HG02973 (cell line): ENCODE measurements at regions not wholly inside any gene's neighbourhood (a gene's known extent, or its start where the extent isn't known, plus 50 kb on each side); places are given as distances from the start of the nearest gene placed in this dataset.
"Not testable (repeated sequence)": the region's sequence is repeated elsewhere in the genome, so short reads cannot be mapped to it uniquely, and the experiment has no call there.

Source experiments
- ATAC-seq: cut with Tn5 transposase; IDR thresholded peaks from one replicate; pipeline ENCODE4 v1.9.1; 2021; ENCODE audit warnings: moderate library complexity; ENCODE audit not compliant: unreplicated experiment

- no peak for ATAC-seq
Observed at GRCh38 chr6:74731931-74732330, 473.9 kb downstream of the COL12A1 start.

DNA sequence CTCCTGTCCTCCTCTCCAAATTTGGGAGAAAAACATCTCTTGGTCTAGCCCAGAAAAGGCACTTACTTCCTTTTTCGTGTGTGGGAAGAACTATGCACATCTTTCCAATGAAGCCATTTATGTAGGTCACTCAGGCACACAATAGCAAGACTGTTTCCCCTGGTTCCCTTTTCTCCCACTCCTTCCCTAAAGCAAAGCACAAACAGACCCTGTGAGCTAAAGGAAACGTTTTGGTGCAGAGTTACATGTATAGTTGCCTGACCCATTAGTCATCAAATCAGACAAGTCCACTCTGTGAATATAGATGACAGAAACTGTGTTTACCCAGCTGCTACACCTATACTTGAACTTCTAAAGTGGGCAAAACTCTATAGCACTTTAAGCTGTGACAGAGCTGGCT lies 474.6 kb downstream of the COL12A1 start:
- no peak for ATAC-seq

- ATAC-seq = no peak
Observed at GRCh38 chr6:74720923-74721322, 484.9 kb downstream of the COL12A1 start.

DNA sequence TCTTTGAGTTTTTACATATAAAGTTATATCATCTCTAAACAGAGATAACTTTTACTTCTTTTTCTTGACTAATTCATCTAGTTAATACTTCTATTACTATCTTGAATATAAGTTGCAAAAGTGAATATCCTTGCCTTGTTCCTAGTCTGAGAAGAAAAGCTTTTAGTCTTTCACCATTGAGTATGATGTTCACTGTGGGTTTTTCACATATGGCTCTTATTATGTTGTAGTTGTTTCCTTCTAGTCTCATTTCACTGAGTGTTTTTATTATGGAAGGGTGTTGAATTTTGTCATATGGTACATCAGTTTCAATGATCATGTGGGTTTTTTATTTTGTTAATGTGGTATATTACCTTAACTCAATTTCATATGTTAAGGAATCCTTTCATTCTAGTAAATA lies 488.3 kb downstream of the COL12A1 start:
- no peak for ATAC-seq

DNA sequence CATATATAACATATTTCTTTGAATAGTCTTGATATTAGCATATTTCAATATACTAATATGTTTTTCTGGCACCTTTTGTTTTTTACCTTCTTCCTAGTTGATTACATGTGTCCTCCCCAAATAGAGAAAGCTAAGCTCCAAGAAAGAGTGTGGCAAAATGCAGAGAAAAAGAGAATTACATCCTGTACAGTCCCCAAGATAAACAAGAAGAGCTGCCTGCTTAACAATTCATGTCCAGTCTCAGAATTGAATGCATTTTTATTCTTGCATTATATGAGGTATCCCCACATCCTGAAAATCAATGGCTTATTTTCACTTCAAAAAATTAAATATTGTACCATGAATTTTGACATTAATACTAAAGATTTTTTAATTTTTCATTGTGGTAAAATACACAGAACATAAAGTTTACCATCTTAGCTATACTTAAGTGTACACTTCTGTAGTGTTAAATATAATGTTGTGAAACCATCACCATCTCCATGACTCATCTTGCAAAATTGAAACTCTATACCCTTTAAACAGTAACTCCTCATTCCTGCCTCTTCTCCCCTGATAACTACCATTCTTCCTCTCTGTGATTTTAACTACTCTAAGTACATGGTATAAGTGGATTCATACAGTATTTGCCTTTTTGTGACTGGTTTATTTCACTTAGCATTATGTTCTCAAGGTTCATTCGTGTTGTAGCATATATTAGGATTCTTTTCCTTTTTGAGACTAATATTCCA lies 490.3 kb downstream of the COL12A1 start:
- ATAC-seq = no peak

GRCh38 chr6:74713941-74714340 lies 491.9 kb downstream of the COL12A1 start:
- no peak for ATAC-seq

DNA sequence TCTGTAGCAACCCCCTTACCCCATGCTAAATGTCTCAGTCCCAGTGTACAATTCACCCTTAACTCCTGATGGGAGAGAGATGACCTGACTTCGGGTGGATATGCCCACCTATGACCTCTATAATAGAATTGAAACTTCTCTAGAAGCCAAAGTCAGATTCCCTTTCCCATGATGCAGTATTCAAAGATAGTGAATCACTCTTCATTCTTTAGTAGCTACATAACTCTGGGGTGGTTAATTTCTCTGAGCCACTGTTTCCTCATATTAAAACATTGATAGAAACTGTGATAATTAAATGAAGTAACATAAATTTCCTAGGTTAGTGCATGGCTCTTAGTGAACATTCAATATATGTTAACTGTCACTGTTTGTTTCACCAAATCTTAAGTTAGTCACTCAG lies 500.4 kb downstream of the COL12A1 start:
- no peak for ATAC-seq

- ATAC-seq = not testable (repeated sequence)
Observed at GRCh38 chr6:74704540-74704939, 501.3 kb downstream of the COL12A1 start.

DNA sequence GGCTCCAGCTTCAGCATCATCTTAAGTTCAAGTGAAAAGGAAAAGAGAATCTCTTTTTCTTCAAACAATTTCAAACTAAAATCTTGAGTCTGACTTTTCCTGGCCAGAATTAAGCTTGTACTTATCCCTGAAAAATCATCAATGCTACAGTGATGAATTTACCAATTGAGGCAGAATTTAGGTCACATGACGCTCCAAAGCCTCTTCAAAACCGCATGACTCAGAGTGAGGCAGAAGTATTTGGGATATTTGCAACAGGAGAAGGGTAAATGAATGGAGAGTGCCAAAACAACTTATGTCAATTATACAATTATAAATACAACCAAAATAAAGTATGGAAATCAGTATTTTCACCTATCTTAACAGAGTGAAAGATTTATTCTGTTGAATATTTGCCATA lies 515.5 kb downstream of the COL12A1 start:
- ATAC-seq = no peak

- no peak for ATAC-seq
Observed at GRCh38 chr6:74689601-74690000, 516.3 kb downstream of the COL12A1 start.

- no peak for ATAC-seq
Observed at GRCh38 chr6:74677463-74677862, 528.4 kb downstream of the COL12A1 start.

- ATAC-seq = no peak
Observed at GRCh38 chr6:74676906-74677305, 528.9 kb downstream of the COL12A1 start.

- no peak for ATAC-seq
Observed at GRCh38 chr6:74674377-74674776, 531.5 kb downstream of the COL12A1 start.

- no peak for ATAC-seq
Observed at GRCh38 chr6:74671558-74672025, 534.3 kb downstream of the COL12A1 start.

GRCh38 chr6:74658391-74658790 lies 547.5 kb downstream of the COL12A1 start:
- ATAC-seq = no peak

- ATAC-seq = no peak
Observed at GRCh38 chr6:74657931-74658330, 547.9 kb downstream of the COL12A1 start.

DNA sequence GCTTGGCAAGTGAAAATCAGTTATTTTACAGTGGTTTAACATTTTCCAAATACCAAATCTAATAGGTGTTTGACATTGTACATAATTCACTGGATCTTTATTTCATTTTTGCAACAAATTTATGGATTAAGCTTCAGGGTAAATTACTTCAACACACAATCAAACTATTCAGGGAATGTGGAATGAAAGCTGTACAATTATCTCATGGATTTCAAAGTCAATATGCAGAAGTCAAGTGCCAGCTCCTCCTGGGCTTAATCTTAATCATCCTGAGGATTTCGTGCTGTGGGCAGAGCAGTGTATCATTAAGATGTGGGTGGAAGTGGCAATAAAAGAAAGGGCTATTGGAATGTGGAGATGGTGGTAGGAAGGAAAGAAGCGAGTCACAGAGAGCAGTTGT lies 548.8 kb downstream of the COL12A1 start:
- ATAC-seq = no peak

GRCh38 chr6:74656453-74656852 lies 549.4 kb downstream of the COL12A1 start:
- no peak for ATAC-seq

DNA sequence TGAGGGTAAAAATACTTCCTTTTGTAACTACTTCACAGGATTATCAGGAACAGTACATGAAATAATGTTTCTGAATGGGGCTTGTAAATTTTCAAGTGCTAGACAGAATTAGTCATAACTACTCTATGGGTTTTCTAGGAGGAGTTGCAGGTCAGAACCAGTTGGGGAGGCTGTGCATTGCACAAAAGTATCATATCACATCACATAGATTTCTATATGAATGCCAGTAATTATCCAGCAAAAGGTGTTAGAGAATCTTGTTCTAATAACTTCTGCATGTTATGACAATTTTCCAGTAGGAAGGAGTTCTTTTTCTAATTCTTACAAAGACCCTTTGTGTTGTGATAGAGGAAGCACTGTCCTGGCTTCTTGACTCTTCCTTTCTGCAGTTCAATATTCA lies 551.6 kb downstream of the COL12A1 start:
- no peak for ATAC-seq

- no peak for ATAC-seq
Observed at GRCh38 chr6:74651948-74652842, 553.7 kb downstream of the COL12A1 start.

- no peak for ATAC-seq
Observed at GRCh38 chr6:74650668-74651067, 555.2 kb downstream of the COL12A1 start.

- no peak for ATAC-seq
Observed at GRCh38 chr6:74646461-74646860, 559.4 kb downstream of the COL12A1 start.
